Mammary epithelial cell (primary cell): ENCODE measurements at regions not wholly inside any gene's neighbourhood (a gene's known extent, or its start where the extent isn't known, plus 50 kb on each side); places are given as distances from the start of the nearest gene placed in this dataset.
"Not testable (repeated sequence)": the region's sequence is repeated elsewhere in the genome, so short reads cannot be mapped to it uniquely, and the experiment has no call there.

Experiments
- EZH2 ChIP-seq: IDR thresholded peaks from 2 replicates; pipeline ENCODE4 v1.6.1; 2012; ENCODE audit warnings: low read length, inconsistent platforms, borderline replicate concordance
- TF ChIP-seq, protein P1 (sequence below), 2 donors: IDR thresholded peaks in 1 of 2; conservative IDR thresholded peaks in 1 of 2; 2 replicates each; pipeline ENCODE4 v1.5.1; 2011 to 2012; ENCODE audit warnings: inconsistent platforms in 2 of 2, low read length in 2 of 2, mild to moderate bottlenecking in 2 of 2, control low read depth in 1 of 2, low read depth in 1 of 2; ENCODE audit not compliant: insufficient read depth in 1 of 2; ENCODE audit errors: extremely low read depth in 1 of 2

DNA sequence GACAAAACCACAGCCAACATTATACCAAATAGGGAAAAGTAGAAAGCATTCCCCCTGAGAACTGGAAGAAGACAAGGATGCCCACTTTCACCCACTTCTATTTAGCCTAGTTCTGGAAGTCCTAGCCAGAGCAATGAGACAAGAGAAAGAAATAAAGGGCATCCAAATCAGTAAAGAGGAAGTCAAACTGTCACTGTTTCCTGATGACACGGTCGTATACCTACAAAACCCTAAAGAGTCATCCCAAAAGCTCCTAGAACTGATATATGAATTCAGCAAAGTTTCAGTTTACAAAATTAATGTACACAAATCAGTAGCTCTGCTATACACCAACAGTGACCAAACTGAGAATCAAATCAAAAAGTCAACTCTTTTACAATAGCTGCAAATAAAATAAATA lies 142.6 kb upstream of the P2RY1 start:
- TF ChIP-seq, protein P1, sequence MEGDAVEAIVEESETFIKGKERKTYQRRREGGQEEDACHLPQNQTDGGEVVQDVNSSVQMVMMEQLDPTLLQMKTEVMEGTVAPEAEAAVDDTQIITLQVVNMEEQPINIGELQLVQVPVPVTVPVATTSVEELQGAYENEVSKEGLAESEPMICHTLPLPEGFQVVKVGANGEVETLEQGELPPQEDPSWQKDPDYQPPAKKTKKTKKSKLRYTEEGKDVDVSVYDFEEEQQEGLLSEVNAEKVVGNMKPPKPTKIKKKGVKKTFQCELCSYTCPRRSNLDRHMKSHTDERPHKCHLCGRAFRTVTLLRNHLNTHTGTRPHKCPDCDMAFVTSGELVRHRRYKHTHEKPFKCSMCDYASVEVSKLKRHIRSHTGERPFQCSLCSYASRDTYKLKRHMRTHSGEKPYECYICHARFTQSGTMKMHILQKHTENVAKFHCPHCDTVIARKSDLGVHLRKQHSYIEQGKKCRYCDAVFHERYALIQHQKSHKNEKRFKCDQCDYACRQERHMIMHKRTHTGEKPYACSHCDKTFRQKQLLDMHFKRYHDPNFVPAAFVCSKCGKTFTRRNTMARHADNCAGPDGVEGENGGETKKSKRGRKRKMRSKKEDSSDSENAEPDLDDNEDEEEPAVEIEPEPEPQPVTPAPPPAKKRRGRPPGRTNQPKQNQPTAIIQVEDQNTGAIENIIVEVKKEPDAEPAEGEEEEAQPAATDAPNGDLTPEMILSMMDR (conservative IDR thresholded peaks at IDR 0.05 in 1 of 2, IDR thresholded peaks at IDR 0.05 in 1 of 2; ENCODE audit: extremely low read depth in 1 of 2, insufficient read depth in 1 of 2, low read depth in 1 of 2, low read length in 2 of 2) = not testable (repeated sequence)
- TF ChIP-seq EZH2 = not testable (repeated sequence)
